GM18502 (cell line): ENCODE measurements at regions not wholly inside any gene's neighbourhood (a gene's known extent, or its start where the extent isn't known, plus 50 kb on each side); places are given as distances from the start of the nearest gene placed in this dataset.

Source experiments
- ATAC-seq: cut with Tn5 transposase; IDR thresholded peaks from one replicate; pipeline ENCODE4 v1.9.1; 2021; ENCODE audit warnings: mild to moderate bottlenecking; ENCODE audit not compliant: unreplicated experiment, poor library complexity

- no peak for ATAC-seq
Measured at GRCh38 chr1:199297174-199297573, 658.3 kb downstream of the PTPRC start.

DNA sequence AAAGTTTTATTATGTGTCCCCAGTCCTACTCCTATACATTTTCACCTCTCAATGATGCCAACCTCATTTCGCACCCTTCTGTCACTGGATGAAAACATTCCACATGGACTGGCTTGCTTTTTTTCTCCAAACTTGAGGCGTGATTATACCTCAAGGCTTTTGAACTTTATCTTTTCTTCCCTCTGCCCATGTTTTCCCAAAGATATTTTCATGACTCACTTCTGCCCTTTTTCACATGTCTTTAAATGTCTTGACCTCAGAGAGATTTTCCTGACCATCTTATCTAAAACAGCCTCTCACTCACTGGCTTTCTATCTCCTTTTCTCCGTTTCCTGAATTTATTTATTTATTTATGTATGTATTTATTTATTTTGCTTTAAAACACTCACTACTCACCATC lies 659.0 kb downstream of the PTPRC start:
- ATAC-seq, result no peak

DNA sequence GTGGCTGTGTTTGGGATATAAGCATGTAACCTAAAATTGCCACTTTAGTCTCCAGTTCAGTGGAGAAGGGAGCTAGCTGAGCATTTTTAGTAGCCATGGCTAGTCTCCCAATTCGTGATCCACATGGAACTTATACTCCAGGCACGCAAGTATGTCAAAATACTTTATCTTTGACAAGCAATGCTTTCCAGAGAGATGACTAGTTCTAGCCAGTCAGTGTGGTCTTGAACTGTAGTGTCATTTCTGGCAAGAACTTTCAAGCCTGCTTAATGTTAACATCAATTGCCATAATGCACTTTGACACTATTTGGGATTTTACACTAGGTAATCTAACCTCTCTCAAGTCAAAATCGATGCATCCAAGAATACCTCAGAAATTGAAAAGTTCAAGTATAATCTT lies 660.0 kb downstream of the PTPRC start:
- ATAC-seq, result no peak

- ATAC-seq, result no peak
Measured at GRCh38 chr1:199301472-199302217, 662.8 kb downstream of the PTPRC start.

DNA sequence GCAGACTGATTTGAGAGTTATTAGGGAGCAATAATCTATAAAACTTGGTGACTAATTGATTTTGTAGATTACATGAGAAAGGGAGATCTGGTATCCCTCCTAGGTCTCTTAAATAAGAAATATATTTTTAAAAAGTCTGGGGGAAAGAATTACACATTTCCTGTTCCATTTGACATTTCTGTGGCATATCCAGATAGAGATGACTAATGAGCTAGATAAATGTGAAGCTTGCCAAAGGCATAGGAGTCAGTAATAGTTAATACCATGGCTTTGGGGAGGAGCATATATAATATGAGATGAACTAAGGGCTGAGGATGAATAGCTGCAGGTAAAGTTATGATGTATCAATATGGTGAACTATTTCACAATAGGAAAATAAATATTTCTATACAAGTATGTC lies 663.7 kb downstream of the PTPRC start:
- ATAC-seq, result no peak

DNA sequence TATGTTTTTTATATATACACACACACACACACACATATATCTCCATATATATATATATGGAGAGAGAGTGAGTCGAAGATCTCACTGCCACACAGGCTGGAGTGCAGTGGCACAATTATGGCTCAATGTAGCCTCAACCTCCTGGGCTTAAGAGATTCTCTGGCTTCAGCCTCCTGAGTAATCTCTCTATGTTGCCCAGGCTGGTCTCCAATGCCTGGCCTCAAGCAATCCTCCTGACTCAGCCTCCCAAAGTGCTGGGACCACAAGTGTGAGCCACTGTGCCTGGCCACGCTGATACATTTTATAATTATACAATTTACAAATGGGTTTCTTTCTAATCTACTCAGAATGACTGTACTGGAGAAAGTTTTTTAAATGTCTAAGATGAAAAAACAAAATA lies 664.2 kb downstream of the PTPRC start:
- no peak for ATAC-seq

- no peak for ATAC-seq
Measured at GRCh38 chr1:199305053-199305452, 666.2 kb downstream of the PTPRC start.

DNA sequence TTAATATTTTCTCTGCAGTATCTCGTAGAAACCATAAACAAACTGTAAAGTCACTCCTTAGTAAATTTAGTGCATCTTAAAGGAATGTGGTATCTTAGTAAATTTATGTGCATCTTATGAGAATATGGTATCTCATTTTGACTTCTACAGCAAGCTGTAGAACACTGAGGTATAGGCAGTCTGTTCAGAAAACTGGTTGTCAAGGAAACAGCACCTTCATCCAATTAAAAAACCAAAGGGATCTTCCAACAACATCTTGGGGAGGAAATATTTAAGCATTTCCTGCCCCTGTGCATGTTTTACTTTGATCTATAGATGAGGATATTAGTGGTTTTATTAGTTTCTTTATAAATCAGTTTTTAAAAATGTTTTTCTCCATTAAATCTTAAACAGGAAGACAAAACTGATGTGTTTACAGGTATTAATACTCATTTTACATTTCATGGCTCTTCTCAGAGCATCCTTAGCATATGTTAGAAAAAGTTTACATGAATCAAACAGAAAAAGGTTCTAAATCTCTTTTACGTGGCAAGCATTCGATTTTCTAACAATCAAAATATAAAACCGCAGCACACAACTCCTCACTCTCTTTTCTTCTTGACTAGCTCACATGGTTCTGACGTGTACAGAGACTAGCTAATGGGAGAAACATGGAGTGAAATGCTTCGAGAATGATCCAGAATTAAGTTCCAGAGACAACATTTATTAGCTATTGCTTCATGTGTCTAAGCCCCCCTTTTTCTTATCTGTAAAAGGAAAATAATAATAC lies 668.8 kb downstream of the PTPRC start:
- ATAC-seq, result no peak

GRCh38 chr1:199308349-199308846 lies 669.6 kb downstream of the PTPRC start:
- peak; percentile 61 for ATAC-seq

- ATAC-seq, result no peak
Measured at GRCh38 chr1:199310708-199311107, 671.9 kb downstream of the PTPRC start.

DNA sequence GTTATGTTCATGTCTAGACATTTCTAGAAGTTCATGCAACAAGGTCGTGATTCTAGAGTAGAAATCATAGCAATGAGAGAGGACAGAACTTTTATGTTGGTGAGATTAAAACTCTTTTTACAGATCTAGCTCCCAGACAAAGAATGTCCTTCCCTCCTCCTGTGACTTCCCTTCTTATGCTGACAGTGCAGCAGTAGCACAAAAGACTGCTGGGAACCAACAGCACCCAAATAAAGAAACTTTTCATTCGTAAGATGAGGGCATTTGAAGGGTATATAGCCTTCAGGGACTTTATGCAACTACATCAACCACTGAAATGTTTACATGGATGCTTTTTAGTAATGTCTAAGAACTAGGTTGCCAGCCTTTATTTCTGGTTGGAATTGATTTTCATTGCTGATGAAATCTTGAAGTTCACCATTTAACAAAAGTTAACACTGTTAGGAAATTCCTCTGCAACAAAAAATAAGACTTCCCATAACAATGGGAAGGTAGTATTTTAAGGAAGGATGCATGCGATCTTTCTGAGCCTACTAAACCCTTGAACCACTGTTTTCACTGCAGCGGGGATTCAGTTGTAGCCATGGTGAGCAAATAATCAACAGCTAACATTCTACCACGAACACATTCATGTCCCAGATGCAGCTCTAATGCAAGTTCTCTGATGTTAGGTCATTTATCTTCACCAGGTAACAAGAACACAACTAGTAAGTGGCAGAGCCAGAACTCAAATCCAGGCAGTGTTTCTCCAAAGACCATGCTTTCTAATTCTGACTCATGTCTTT lies 672.8 kb downstream of the PTPRC start:
- ATAC-seq, result no peak

DNA sequence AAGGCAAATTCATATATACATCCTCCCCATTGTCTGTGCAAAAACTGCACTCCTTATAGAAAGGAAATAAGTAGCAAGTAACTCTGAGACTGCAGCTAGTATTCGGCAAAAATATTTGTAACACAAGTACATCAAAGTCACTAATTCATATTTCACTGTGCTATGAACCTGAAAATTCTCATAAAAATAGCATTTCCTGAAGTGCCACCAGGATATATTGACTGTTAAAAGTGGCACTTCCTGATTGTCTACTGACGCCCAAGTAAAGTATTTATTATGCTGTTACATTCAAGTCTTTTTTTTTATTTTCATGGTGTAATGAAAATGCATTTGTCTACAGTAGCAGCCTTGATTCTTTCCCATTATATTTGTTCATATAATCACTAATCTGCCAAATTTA lies 673.8 kb downstream of the PTPRC start:
- ATAC-seq, result no peak

DNA sequence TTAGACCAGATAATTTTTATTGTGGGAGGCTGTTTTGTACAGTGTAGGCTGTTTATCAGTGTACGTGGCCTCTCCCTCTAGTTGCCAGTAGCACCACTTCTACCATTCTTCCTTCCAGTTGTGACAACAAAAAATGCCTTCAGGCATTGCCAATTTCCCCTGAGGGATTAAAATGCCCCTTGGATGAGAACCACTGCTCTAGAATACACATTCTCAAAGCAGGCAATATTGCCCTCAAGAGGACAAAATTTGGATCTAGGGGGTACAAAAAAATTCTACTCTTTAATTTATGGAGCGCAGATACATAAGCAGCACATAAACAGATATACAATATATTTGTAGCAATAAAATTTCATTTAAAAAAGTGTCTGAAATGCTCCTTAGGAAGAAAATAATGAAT lies 674.6 kb downstream of the PTPRC start:
- ATAC-seq, result no peak

DNA sequence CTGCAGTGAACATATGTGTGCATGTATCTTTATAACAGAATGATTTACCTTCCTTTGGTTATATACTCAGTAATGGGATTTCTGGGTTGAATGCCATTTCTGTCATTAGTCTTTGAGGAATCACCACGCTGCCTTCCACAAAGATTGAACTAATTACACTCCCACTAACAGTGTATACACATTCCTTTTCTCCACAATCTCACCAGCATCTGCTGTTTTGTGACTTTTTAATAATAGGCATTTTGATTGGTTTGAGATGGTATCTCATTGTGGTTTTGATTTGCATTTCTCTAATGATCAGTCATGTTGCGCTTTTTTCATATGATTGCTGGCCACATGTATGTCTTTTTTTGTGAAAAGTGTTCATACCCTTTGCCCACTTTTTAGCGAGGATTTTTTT lies 680.5 kb downstream of the PTPRC start:
- ATAC-seq, result no peak

GRCh38 chr1:199322278-199322677 lies 683.4 kb downstream of the PTPRC start:
- no peak for ATAC-seq

- ATAC-seq, result no peak
Measured at GRCh38 chr1:199333180-199333579, 694.3 kb upstream of the NR5A2 start.

GRCh38 chr1:199335496-199335895 lies 692.0 kb upstream of the NR5A2 start:
- ATAC-seq, result no peak

- peak; percentile 50 for ATAC-seq
Measured at GRCh38 chr1:199336745-199337640, 690.5 kb upstream of the NR5A2 start.

DNA sequence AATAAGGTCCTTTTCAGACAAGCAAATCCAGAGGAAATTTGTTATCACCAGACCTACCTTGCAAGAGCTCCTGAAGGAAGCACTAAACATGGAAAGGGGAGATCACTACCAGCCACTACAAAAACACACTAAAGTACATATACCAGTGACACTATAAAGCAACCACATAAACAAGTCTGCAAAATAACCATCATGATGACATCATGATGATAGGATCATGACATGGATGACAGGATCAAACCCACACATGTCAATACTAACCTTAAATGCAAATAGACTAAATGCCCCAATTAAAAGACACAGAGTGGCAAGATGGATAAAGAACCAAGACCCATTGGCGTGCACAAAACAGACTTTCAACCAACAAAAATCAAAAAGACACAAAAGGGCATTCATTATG lies 688.8 kb upstream of the NR5A2 start:
- ATAC-seq, result no peak

DNA sequence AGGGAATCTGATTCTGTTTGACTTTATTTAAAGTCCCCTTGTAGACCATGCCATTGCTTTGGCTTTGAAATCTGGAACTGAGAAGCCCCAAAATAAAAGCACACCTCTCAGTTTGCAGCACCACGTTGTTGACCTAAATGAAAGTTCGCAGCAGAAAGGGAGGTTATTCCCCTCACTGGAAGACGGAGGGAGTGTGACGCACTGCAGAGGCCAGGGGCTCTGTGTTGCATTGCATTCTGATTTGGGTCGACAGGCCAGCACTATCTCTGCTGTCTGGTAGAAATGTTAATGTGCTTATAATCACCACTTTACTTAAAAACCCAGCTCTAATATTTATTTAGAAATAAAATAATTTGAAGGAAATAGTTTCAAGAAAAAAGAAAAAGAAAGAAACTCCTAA lies 675.2 kb upstream of the NR5A2 start:
- no peak for ATAC-seq
